PC-9 (cell line): ENCODE measurements at regions not wholly inside any gene's neighbourhood (a gene's known extent, or its start where the extent isn't known, plus 50 kb on each side); places are given as distances from the start of the nearest gene placed in this dataset.

ENCODE experiments used
- EZH2 ChIP-seq: fragments of 200-600 bp; sonication (generic); IDR thresholded peaks from 2 replicates; pipeline ENCODE4 v1.8.0; 2017; ENCODE audit warnings: antibody characterized with exemption, low read depth
- TF ChIP-seq, protein P1 (sequence below): fragments of 200-600 bp; sonication (generic); conservative IDR thresholded peaks from 2 replicates; pipeline ENCODE4 v1.6.1; 2017; ENCODE audit warnings: mixed run types, antibody characterized with exemption, mild to moderate bottlenecking, moderate library complexity

DNA sequence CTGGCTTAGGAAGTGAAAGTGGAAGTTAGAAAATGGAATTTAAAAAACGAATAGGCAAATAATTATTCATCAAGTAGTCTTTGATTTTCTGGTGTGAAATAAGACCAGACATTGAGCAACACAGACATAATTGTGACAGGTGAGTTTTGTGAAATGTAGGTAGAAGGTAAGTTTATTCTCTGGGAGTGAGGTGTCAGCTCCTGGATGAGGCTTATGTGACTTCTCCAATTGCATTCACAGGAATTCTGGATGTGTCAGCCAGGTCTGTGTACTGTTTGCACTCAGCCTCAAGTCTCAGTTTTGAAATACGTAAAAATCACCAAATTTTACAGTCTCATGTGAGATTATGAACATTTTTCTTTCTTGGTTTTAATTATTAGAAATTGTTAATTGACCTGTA lies 537.6 kb downstream of the CETN3 start:
- TF ChIP-seq, protein P1, sequence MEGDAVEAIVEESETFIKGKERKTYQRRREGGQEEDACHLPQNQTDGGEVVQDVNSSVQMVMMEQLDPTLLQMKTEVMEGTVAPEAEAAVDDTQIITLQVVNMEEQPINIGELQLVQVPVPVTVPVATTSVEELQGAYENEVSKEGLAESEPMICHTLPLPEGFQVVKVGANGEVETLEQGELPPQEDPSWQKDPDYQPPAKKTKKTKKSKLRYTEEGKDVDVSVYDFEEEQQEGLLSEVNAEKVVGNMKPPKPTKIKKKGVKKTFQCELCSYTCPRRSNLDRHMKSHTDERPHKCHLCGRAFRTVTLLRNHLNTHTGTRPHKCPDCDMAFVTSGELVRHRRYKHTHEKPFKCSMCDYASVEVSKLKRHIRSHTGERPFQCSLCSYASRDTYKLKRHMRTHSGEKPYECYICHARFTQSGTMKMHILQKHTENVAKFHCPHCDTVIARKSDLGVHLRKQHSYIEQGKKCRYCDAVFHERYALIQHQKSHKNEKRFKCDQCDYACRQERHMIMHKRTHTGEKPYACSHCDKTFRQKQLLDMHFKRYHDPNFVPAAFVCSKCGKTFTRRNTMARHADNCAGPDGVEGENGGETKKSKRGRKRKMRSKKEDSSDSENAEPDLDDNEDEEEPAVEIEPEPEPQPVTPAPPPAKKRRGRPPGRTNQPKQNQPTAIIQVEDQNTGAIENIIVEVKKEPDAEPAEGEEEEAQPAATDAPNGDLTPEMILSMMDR, result no peak
- no peak for TF ChIP-seq EZH2
